A549 (cell line): ENCODE measurements at regions not wholly inside any gene's neighbourhood (a gene's known extent, or its start where the extent isn't known, plus 50 kb on each side); places are given as distances from the start of the nearest gene placed in this dataset.
"Not testable (repeated sequence)": the region's sequence is repeated elsewhere in the genome, so short reads cannot be mapped to it uniquely, and the experiment has no call there.

Source experiments
- ATAC-seq, 2 experiments: fragments of 200-7000 bp in 1 of 2; fragments of >200 bp in 1 of 2; cut with Nextera tagmentation in 1 of 2; cut with Tn5 transposase in 1 of 2; 3 replicates each; pipeline versions ENCODE4 v1.8.0 to v1.9.1; 2018 to 2020; ENCODE audit warnings: mild to moderate bottlenecking in 1 of 2, moderate library complexity in 1 of 2
- CTCF ChIA-PET: fragments of 300-600 bp; sonication (Branson Sonifier 250); formaldehyde crosslinking; extraction: SDS; loops from one replicate; lab custom pipeline; 2021; ENCODE audit warnings: antibody characterized with exemption, inconsistent platforms; lab: Yijun Ruan, JAX
- POLR2A ChIA-PET: fragments of 350-600 bp; formaldehyde crosslinking; extraction: SDS; loops from one replicate; lab custom pipeline; 2021; ENCODE audit warnings: antibody characterized with exemption, inconsistent platforms; lab: Yijun Ruan, JAX
- DNase-seq, 2 experiments: peaks; one replicate each; pipeline versions ENCODE4 v3.0.0 to v3.0.0-alpha.2; 2011 to 2016; ENCODE audit warnings: low read depth in 1 of 2, low spot score in 1 of 2
- FAIRE-seq: peaks from 2 replicates; lab custom pipeline; 2011; peaks lifted over from hg19 to GRCh38; lab: Jason Lieb, UNC
- H3K27ac ChIP-seq, 2 experiments: fragments of >200 bp; sonication (Bioruptor Twin); formaldehyde crosslinking; 3 replicates each; pipeline ENCODE4 v1.5.1; 2016 to 2017
- H3K4me1 ChIP-seq: fragments of >200 bp; sonication (Bioruptor Twin); formaldehyde crosslinking; 3 replicates; pipeline ENCODE4 v1.6.1; 2016
- H3K4me2 ChIP-seq: fragments of >200 bp; sonication (Bioruptor Twin); formaldehyde crosslinking; 3 replicates; pipeline ENCODE4 v1.6.1; 2016
- H3K4me3 ChIP-seq: fragments of >200 bp; sonication (Bioruptor Twin); formaldehyde crosslinking; 3 replicates; pipeline ENCODE4 v1.5.1; 2016
- H3K9me3 ChIP-seq: fragments of >200 bp; sonication (Bioruptor Twin); formaldehyde crosslinking; 3 replicates; pipeline ENCODE4 v1.6.1; 2016
- CHD4 ChIP-seq: fragments of 200-600 bp; sonication (generic); IDR thresholded peaks from 2 replicates; pipeline ENCODE4 v1.6.1; 2016; ENCODE audit warnings: antibody characterized with exemption, mild to moderate bottlenecking, borderline replicate concordance
- ESRRA ChIP-seq: fragments of 150-350 bp; IDR thresholded peaks from 2 replicates; pipeline ENCODE4 v1.6.1; 2014; ENCODE audit warnings: mild to moderate bottlenecking, low read length, borderline replicate concordance
- FOXS1 ChIP-seq: fragments of 250-450 bp; sonication (Bioruptor Pico); IDR thresholded peaks from 2 replicates; pipeline ENCODE4 v1.5.0; 2020; ENCODE audit warnings: mild to moderate bottlenecking, moderate library complexity
- HDAC2 ChIP-seq: fragments of 200-600 bp; sonication (generic); IDR thresholded peaks from 2 replicates; pipeline ENCODE4 v1.6.1; 2016
- HEYL ChIP-seq: fragments of 250-450 bp; sonication (Bioruptor Pico); IDR thresholded peaks from 2 replicates; pipeline ENCODE4 v1.8.0; 2021; ENCODE audit warnings: mild to moderate bottlenecking, moderate library complexity
- JUN ChIP-seq, 2 experiments: fragments of >200 bp; sonication (Bioruptor Twin); formaldehyde crosslinking; IDR thresholded peaks; 2 replicates in 1 of 2; 3 replicates in 1 of 2; pipeline ENCODE4 v1.6.1; 2016 to 2017
- JUNB ChIP-seq: fragments of >200 bp; sonication (Bioruptor Twin); formaldehyde crosslinking; IDR thresholded peaks from 2 replicates; pipeline ENCODE4 v1.6.1; 2016
- MAFK ChIP-seq: fragments of 450-650 bp; IDR thresholded peaks from 2 replicates; pipeline ENCODE4 v1.6.1; 2014; ENCODE audit not compliant: partially characterized antibody
- MAZ ChIP-seq: fragments of 150-350 bp; IDR thresholded peaks from 2 replicates; pipeline ENCODE4 v1.6.1; 2014; ENCODE audit warnings: antibody characterized with exemption, low read depth, low read length, borderline replicate concordance
- NFE2L2 ChIP-seq: fragments of 150-350 bp; conservative IDR thresholded peaks from 2 replicates; pipeline ENCODE4 v1.6.1; 2014; ENCODE audit warnings: low read length
- RNF2 ChIP-seq: fragments of 200-600 bp; sonication (generic); IDR thresholded peaks from 2 replicates; pipeline ENCODE4 v1.6.1; 2016; ENCODE audit warnings: low read depth, mild to moderate bottlenecking, antibody characterized with exemption, moderate library complexity, borderline replicate concordance
- ZC3H11A ChIP-seq: fragments of 450-650 bp; IDR thresholded peaks from 2 replicates; pipeline ENCODE4 v1.6.1; 2014; ENCODE audit warnings: antibody characterized with exemption, mild to moderate bottlenecking
- WGBS: methylation state at CpG from one replicate; pipeline ENCODE4 v1.1.6; 2017; ENCODE audit errors: missing lambda C conversion rate; 5-methylcytosine and 5-hydroxymethylcytosine counted together
- TF ChIP-seq, protein P1 (sequence below): fragments of >200 bp; sonication (Bioruptor Twin); formaldehyde crosslinking; IDR thresholded peaks from 3 replicates; pipeline ENCODE4 v1.6.1; 2016
- TF ChIP-seq, protein P2 (sequence below): fragments of >200 bp; sonication (Bioruptor Twin); formaldehyde crosslinking; IDR thresholded peaks from 3 replicates; pipeline ENCODE4 v1.5.1; 2016
- TF ChIP-seq, protein P3 (sequence below): fragments of 250-450 bp; sonication (Bioruptor Pico); IDR thresholded peaks from 2 replicates; pipeline ENCODE4 v1.5.0; 2021; ENCODE audit warnings: mild to moderate bottlenecking, moderate library complexity, borderline replicate concordance
- TF ChIP-seq, protein P4 (sequence below): fragments of >200 bp; sonication (Bioruptor Twin); formaldehyde crosslinking; IDR thresholded peaks from 2 replicates; pipeline ENCODE4 v1.6.1; 2016
- TF ChIP-seq, protein P5 (sequence below): fragments of 250-450 bp; sonication (Bioruptor Pico); IDR thresholded peaks from 2 replicates; pipeline ENCODE4 v1.5.0; 2020; ENCODE audit warnings: low read depth, mild to moderate bottlenecking, moderate library complexity

DNA sequence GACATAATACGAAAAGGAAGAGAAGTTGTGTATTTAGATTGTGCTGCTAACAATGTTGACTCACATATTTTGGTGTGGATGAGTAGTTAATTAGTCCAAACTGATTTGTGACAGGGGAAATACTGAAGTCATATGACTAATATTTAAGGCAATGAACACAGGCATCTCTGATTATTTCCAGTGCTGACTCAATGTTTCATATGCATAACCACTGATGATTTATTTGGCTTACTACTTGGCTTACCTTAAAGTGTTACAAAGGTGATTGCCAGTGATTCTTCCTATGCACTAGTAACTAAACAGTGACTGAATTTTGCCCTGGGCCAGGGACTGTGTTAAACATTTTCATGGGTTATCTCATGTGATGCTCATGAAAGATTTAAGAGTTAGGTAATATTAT is 722.6 kb downstream of the METTL4 start:
- Histone ChIP-seq H3K4me1 (no peaks in the 10 kb centered on the region), H3K9me3 (no peaks in the 10 kb centered on the region)
- FAIRE-seq: no peak
- TF ChIP-seq FOXS1 (CRISPR knock-in tag): no peak
- no peak for TF ChIP-seq JUNB
- no peak for TF ChIP-seq MAFK
- TF ChIP-seq JUN (IDR thresholded peaks at IDR 0.05): no peak
- TF ChIP-seq CHD4: no peak
- TF ChIP-seq MAZ: no peak
- no peak for TF ChIP-seq HDAC2
- no peak for TF ChIP-seq ZC3H11A
- TF ChIP-seq RNF2: no peak
- TF ChIP-seq, protein P1, sequence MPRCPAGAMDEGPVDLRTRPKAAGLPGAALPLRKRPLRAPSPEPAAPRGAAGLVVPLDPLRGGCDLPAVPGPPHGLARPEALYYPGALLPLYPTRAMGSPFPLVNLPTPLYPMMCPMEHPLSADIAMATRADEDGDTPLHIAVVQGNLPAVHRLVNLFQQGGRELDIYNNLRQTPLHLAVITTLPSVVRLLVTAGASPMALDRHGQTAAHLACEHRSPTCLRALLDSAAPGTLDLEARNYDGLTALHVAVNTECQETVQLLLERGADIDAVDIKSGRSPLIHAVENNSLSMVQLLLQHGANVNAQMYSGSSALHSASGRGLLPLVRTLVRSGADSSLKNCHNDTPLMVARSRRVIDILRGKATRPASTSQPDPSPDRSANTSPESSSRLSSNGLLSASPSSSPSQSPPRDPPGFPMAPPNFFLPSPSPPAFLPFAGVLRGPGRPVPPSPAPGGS: no peak
- TF ChIP-seq NFE2L2: no peak
- TF ChIP-seq, protein P2, sequence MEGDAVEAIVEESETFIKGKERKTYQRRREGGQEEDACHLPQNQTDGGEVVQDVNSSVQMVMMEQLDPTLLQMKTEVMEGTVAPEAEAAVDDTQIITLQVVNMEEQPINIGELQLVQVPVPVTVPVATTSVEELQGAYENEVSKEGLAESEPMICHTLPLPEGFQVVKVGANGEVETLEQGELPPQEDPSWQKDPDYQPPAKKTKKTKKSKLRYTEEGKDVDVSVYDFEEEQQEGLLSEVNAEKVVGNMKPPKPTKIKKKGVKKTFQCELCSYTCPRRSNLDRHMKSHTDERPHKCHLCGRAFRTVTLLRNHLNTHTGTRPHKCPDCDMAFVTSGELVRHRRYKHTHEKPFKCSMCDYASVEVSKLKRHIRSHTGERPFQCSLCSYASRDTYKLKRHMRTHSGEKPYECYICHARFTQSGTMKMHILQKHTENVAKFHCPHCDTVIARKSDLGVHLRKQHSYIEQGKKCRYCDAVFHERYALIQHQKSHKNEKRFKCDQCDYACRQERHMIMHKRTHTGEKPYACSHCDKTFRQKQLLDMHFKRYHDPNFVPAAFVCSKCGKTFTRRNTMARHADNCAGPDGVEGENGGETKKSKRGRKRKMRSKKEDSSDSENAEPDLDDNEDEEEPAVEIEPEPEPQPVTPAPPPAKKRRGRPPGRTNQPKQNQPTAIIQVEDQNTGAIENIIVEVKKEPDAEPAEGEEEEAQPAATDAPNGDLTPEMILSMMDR: no peak
- no peak for TF ChIP-seq HEYL (CRISPR knock-in tag)
- TF ChIP-seq, all 56 proteins: peak for 0
- WGBS: 0% methylated on average over 1 of the region's 1 CpG
- ChIA-PET CTCF (no interaction called here), POLR2A (no interaction called here)
- no peak overlapping the region for H3K27ac ChIP-seq
- no peak overlapping the region for H3K4me3 ChIP-seq
- no peak overlapping the region for H3K4me2 ChIP-seq
- no peak for ATAC-seq
- no peak for DNase-seq

DNA sequence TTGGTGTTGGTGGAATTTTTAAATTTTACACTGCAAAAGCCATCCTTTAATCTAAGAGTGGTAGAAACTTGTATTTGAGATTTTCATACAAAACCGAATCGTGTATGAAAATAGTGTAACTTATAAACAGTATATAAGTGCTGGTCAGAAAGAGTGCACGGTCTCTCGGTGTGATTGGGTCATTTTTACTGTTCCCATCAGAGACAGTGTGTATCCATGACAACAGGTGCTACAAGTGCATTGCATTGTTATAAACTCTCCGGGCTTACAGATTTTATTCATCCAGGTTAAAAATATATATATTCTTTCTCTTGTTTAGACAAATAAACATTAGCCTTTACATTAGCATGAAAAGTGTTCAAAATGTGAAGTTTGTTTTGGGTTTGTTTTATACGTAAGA is 721.9 kb downstream of the METTL4 start:
- Histone ChIP-seq H3K27ac (no peak overlapping the region), H3K4me1 (no peaks in the 10 kb centered on the region), H3K4me2 (no peak overlapping the region), H3K9me3 (no peaks in the 10 kb centered on the region), H3K4me3 (no peak overlapping the region)
- TF ChIP-seq, protein P3, sequence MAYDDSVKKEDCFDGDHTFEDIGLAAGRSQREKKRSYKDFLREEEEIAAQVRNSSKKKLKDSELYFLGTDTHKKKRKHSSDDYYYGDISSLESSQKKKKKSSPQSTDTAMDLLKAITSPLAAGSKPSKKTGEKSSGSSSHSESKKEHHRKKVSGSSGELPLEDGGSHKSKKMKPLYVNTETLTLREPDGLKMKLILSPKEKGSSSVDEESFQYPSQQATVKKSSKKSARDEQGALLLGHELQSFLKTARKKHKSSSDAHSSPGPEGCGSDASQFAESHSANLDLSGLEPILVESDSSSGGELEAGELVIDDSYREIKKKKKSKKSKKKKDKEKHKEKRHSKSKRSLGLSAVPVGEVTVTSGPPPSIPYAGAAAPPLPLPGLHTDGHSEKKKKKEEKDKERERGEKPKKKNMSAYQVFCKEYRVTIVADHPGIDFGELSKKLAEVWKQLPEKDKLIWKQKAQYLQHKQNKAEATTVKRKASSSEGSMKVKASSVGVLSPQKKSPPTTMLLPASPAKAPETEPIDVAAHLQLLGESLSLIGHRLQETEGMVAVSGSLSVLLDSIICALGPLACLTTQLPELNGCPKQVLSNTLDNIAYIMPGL (CRISPR knock-in tag): no peak
- TF ChIP-seq, protein P4, sequence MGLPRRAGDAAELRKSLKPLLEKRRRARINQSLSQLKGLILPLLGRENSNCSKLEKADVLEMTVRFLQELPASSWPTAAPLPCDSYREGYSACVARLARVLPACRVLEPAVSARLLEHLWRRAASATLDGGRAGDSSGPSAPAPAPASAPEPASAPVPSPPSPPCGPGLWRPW: no peak
- TF ChIP-seq ESRRA: no peak
- TF ChIP-seq, protein P5, sequence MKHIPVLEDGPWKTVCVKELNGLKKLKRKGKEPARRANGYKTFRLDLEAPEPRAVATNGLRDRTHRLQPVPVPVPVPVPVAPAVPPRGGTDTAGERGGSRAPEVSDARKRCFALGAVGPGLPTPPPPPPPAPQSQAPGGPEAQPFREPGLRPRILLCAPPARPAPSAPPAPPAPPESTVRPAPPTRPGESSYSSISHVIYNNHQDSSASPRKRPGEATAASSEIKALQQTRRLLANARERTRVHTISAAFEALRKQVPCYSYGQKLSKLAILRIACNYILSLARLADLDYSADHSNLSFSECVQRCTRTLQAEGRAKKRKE: no peak
- 16% methylated on average over 6 of the region's 6 CpGs for WGBS
- FAIRE-seq: no peak
- CTCF ChIA-PET: no interaction called here
- no peak for DNase-seq
- no peak for ATAC-seq
- POLR2A ChIA-PET: no interaction called here

DNA sequence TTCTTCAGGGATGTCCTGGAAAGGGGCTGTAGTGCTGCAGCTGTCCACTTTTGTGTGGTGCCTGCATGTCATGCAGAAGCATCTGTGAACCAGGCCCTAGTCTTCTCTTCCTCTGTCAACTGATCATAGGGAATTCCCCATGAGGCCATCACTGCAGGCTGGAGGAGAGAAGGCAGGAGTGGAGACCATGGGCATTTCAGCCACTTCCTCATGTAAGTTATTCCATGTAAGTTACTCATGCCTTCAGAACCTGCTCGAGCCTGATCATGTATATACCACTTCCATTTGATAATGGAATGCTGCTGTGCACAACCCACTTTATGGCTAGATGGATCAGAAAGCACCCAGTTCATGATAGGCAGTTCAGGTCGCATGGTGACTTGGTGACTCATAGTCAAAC is 714.0 kb downstream of the METTL4 start:
- POLR2A ChIA-PET, H3K4me1 ChIP-seq, DNase-seq, H3K4me3 ChIP-seq, ATAC-seq, H3K27ac ChIP-seq, FAIRE-seq, H3K4me2 ChIP-seq, H3K9me3 ChIP-seq, CTCF ChIA-PET: not testable (repeated sequence)
- WGBS: 16% methylated on average over 2 of the region's 2 CpGs
